ENCODE measurements at regions not wholly inside any gene's neighbourhood (a gene's known extent, or its start where the extent isn't known, plus 50 kb on each side); places are given as distances from the start of the nearest gene placed in this dataset.

- no peaks in the 10 kb centered on the region for H3K36me3 ChIP-seq
- TF ChIP-seq POLR2A (IDR thresholded peaks at IDR 0.05) (no peak), CTCF (IDR thresholded peaks at IDR 0.05) (no peak)
- peaks cover 0 to 4% (median 0%) of the 10 kb centered on the region in 4 donors for H3K4me1 ChIP-seq
- no peaks in the 10 kb centered on the region for H3K27me3 ChIP-seq
- intact Hi-C loops (cut with DNase I): no loop called here
- no peak overlapping the region for H3K4me3 ChIP-seq
- no peaks in the 10 kb centered on the region for H3K9me3 ChIP-seq
- no peak for DNase-seq
- no peak overlapping the region for H3K27ac ChIP-seq
- WGBS (ENCODE audit: insufficient coverage, low coverage, low lambda C conversion rate, missing lambda C conversion rate): 100% methylated on average over 2 of the region's 2 CpGs
- no peak for ATAC-seq
Measured at GRCh38 chr12:115146453-115146852, 462.5 kb upstream of the TBX3 start.

- Histone ChIP-seq H3K27me3 (no peaks in the 10 kb centered on the region), H3K27ac (no peak overlapping the region), H3K36me3 (no peaks in the 10 kb centered on the region), H3K9me3 (no peaks in the 10 kb centered on the region), H3K4me3 (no peak overlapping the region), H3K4me1 (peaks cover 0 to 4% (median 0%) of the 10 kb centered on the region in 4 donors)
- WGBS (ENCODE audit: insufficient coverage, low coverage, low lambda C conversion rate, missing lambda C conversion rate): 38% methylated on average over 2 of the region's 2 CpGs
- intact Hi-C loops (cut with DNase I): no loop called here
- ATAC-seq (peak in 1 of 4 donors; percentile 72), DNase-seq (no peak)
- TF ChIP-seq POLR2A (IDR thresholded peaks at IDR 0.05) (no peak), CTCF (IDR thresholded peaks at IDR 0.05) (no peak)
Measured at GRCh38 chr12:115144425-115144824, 460.4 kb upstream of the TBX3 start.

DNA sequence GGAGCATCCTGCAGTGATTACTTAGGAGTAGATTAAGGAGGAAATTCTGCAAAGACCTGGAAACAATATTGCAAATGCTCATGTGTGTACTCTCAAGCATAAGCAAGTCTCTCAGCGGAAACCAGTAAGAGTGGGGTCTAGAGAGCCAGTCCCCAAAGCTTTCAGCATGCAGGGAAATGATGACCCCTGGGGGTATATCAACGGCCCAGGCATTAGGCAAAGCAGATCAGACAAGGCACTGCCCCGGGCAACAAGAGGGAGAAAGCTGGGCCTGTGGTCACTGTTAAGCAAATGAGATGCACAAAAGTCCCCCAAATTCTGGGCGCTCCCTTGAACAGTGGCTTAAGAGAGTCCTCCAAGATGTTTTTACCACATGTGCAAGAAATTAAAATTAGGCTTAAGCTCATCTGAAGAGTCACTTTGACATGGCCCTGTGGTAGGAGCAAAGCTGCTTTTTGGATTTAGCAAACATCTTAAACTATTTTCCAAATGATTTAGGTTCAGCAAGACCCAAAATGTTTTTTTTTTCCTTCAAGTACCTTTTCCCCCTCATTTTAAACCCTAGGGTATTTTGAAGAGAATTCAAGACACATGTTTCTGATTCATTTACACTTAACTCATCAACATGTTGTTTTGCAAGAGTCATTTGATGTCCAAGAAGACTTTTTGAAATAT, 457.1 kb upstream of the TBX3 start:
- H3K36me3 ChIP-seq: no peaks in the 10 kb centered on the region
- no peak for DNase-seq
- intact Hi-C loops (cut with DNase I): no loop called here
- TF ChIP-seq POLR2A (IDR thresholded peaks at IDR 0.05): no peak
- TF ChIP-seq CTCF (IDR thresholded peaks at IDR 0.05): no peak
- no peak for ATAC-seq
- peaks cover 0 to 4% (median 2%) of the 10 kb centered on the region in 4 donors for H3K4me1 ChIP-seq
- no peak overlapping the region for H3K4me3 ChIP-seq
- H3K9me3 ChIP-seq: no peaks in the 10 kb centered on the region
- no peak overlapping the region for H3K27ac ChIP-seq
- H3K27me3 ChIP-seq: no peaks in the 10 kb centered on the region
- WGBS (ENCODE audit: insufficient coverage, low coverage, low lambda C conversion rate, missing lambda C conversion rate): 86% methylated on average over 1 of the region's 4 CpGs

DNA sequence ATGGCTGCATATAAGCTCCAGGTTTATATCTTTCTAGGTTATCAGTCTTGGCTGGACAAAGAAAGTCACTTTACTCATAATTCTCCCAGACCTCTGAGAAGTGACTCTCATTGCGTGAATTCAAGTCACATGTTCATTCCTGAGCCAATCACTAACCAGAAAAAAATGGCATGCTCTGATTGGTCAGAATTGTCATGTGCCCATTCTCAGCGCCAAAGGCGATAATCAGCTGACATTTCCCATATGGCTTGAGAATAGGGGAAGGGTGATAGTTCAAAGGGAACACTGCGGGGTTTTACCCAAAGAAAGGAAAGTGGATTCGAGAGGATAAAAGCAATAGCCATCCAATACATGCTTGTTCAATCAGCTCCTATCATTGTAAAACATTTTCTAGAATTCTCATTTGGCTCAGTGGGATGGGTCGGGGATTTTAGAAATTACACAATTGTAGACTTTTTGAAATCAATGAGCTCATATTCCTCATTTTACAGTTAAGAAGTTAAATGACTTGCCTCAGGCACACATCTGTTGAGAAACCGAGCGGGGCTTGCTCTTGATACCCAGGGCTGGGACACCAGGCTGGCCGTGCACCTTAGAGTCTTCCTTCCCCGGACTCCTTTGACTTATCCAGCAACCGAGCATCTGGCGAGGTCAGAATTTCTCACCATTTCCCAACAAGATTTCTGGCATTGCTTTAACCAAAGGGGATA, 454.0 kb upstream of the TBX3 start:
- TF ChIP-seq POLR2A (IDR thresholded peaks at IDR 0.05): no peak
- TF ChIP-seq CTCF (IDR thresholded peaks at IDR 0.05): no peak
- no peaks in the 10 kb centered on the region for H3K9me3 ChIP-seq
- intact Hi-C loops (cut with DNase I): no loop called here
- peaks cover 0 to 12% (median 3%) of the 10 kb centered on the region in 4 donors for H3K4me1 ChIP-seq
- no peak overlapping the region for H3K27ac ChIP-seq
- WGBS (ENCODE audit: insufficient coverage, low coverage, low lambda C conversion rate, missing lambda C conversion rate): 63% methylated on average over 4 of the region's 12 CpGs
- H3K27me3 ChIP-seq: no peaks in the 10 kb centered on the region
- DNase-seq: peak in 1 of 3 donors; percentile 25
- H3K4me3 ChIP-seq: no peak overlapping the region
- peak in 1 of 4 donors; percentile 25 for ATAC-seq
- no peaks in the 10 kb centered on the region for H3K36me3 ChIP-seq
